ENCODE measurements at regions not wholly inside any gene's neighbourhood (a gene's known extent, or its start where the extent isn't known, plus 50 kb on each side); places are given as distances from the start of the nearest gene placed in this dataset.

DNA sequence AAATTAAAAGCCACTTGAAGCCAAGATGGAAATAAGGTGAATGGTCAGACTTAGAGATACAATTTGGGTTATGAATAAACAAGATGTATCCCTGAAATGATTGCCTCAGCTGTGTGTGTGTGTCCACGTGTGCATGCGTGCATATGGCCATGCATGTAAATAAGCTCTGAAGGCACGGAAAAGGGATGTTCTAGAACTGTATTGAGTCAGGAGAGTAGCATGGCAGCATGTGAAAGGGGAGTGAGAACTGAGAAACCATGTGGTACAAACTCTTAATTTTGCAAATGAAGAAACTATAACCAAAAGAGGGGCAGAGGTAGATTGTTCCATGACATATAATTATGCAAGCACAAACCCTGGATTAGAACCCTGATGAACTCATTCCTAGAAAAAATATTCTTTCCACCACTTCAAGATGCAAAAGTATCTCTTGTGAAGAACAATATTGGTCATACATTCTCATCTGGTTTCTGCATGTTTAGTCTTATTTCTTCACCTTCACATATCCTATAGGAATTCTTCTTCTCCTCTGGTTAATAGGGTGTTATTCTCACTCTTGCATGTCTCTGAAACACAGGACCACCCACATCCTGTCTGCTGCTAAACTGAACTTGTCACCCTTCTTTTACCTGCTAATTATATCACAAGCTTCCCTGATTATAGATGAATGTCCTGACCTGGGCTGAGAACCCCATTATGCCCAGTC is 455.8 kb downstream of the SETBP1 start:
- H3K27ac ChIP-seq: no peak overlapping the region
- no peak overlapping the region for H3K4me3 ChIP-seq
- no peak for DNase-seq
- H3K4me1 ChIP-seq (ENCODE audit: insufficient read depth): no peaks in the 10 kb centered on the region
- no peaks in the 10 kb centered on the region for H3K36me3 ChIP-seq
- no peaks in the 10 kb centered on the region for H3K27me3 ChIP-seq
- intact Hi-C loops (cut with DNase I): no loop called here
- TF ChIP-seq, protein P1, sequence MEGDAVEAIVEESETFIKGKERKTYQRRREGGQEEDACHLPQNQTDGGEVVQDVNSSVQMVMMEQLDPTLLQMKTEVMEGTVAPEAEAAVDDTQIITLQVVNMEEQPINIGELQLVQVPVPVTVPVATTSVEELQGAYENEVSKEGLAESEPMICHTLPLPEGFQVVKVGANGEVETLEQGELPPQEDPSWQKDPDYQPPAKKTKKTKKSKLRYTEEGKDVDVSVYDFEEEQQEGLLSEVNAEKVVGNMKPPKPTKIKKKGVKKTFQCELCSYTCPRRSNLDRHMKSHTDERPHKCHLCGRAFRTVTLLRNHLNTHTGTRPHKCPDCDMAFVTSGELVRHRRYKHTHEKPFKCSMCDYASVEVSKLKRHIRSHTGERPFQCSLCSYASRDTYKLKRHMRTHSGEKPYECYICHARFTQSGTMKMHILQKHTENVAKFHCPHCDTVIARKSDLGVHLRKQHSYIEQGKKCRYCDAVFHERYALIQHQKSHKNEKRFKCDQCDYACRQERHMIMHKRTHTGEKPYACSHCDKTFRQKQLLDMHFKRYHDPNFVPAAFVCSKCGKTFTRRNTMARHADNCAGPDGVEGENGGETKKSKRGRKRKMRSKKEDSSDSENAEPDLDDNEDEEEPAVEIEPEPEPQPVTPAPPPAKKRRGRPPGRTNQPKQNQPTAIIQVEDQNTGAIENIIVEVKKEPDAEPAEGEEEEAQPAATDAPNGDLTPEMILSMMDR (IDR thresholded peaks at IDR 0.05): no peak
- no peak for TF ChIP-seq POLR2A (IDR thresholded peaks at IDR 0.05)
- no peak for TF ChIP-seq EP300 (IDR thresholded peaks at IDR 0.05)
- H3K9me3 ChIP-seq: no peaks in the 10 kb centered on the region
- 91 to 93% (median 92%) methylated on average over 3 of the region's 3 CpGs for WGBS, 3 donors

DNA sequence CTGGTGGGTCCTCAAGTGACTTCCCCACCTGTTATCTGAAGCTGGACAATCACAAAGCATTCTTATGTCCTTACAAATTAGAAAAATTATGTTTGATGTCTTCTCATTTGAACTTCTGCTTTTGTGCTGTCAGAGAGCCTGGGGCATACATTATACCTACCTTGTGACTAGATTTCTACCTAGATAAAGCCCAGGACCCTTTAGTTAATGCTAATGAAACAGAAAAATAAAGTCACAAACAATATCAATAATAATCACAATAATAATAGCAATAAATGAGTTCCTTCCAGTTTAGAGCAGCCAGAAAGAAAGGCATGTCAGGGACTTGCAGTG is 456.4 kb downstream of the SETBP1 start:
- Histone ChIP-seq H3K27me3 (no peaks in the 10 kb centered on the region), H3K9me3 (no peaks in the 10 kb centered on the region), H3K4me3 (no peak overlapping the region), H3K36me3 (no peaks in the 10 kb centered on the region), H3K4me1 (ENCODE audit: insufficient read depth) (no peaks in the 10 kb centered on the region), H3K27ac (no peak overlapping the region)
- TF ChIP-seq, protein P1 (IDR thresholded peaks at IDR 0.05): no peak
- TF ChIP-seq EP300 (IDR thresholded peaks at IDR 0.05) (no peak), POLR2A (IDR thresholded peaks at IDR 0.05) (no peak)
- intact Hi-C loops (cut with DNase I): no loop called here
- DNase-seq: no peak

DNA sequence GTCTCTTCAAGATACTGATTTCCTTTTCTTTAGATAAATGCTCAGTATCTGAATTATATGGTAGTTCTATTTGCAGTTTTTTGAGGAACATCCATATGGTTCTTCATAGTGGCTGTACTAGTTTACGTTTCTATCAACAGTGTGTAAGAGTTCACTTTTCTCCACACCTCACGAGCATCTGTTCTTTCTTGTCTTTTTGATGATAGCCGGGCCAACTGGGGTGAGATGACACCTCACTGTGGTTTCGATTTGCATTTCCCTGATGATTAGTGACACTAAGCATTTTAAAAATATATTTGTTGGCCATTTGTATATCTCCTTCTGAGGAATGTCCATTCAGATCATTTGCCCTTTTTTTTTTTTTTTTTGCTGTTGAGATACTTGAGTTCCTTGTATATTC is 458.8 kb downstream of the SETBP1 start:
- no peak overlapping the region for H3K4me3 ChIP-seq
- TF ChIP-seq POLR2A (IDR thresholded peaks at IDR 0.05) (no peak), EP300 (IDR thresholded peaks at IDR 0.05) (no peak)
- TF ChIP-seq, protein P1 (IDR thresholded peaks at IDR 0.05): no peak
- H3K4me1 ChIP-seq (ENCODE audit: insufficient read depth): no peaks in the 10 kb centered on the region
- H3K9me3 ChIP-seq: no peaks in the 10 kb centered on the region
- H3K27ac ChIP-seq: no peak overlapping the region
- no peaks in the 10 kb centered on the region for H3K27me3 ChIP-seq
- no peaks in the 10 kb centered on the region for H3K36me3 ChIP-seq
- DNase-seq: no peak
- intact Hi-C loops (cut with DNase I): no loop called here
- 91 to 93% (median 93%) methylated on average over 4 of the region's 4 CpGs for WGBS, 3 donors

DNA sequence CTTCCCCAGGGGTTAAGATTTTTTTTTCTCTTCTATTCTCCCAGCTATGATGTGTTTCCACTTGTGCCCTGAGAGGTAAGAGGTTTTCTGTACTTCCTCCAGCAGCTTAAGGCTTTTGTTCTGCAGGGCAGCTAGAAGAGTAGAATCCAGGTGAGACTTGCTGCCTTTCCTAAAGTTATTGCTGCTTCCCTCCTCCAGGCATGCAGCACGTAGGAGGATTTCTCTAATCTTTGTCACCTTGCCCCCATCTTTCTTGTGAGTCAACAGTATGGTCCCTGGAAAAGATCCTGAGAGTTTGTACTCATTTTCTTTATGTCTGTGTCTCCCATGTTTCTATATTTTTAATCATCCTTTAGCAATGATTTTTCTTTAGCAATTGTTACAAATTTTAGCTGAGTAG is 462.2 kb downstream of the SETBP1 start:
- no peaks in the 10 kb centered on the region for H3K27me3 ChIP-seq
- TF ChIP-seq POLR2A (IDR thresholded peaks at IDR 0.05) (no peak), EP300 (IDR thresholded peaks at IDR 0.05) (no peak)
- TF ChIP-seq, protein P1 (IDR thresholded peaks at IDR 0.05): no peak
- no peaks in the 10 kb centered on the region for H3K36me3 ChIP-seq
- no peaks in the 10 kb centered on the region for H3K9me3 ChIP-seq
- intact Hi-C loops (cut with DNase I): no loop called here
- H3K4me3 ChIP-seq: no peak overlapping the region
- H3K4me1 ChIP-seq (ENCODE audit: insufficient read depth): no peaks in the 10 kb centered on the region
- 39 to 59% (median 57%) methylated on average over 1 of the region's 1 CpG for WGBS, 3 donors
- no peak for DNase-seq
- H3K27ac ChIP-seq: no peak overlapping the region

Measured in ovary (tissue), 7 donors.